ENCODE measurements at regions not wholly inside any gene's neighbourhood (a gene's known extent, or its start where the extent isn't known, plus 50 kb on each side); places are given as distances from the start of the nearest gene placed in this dataset.

GRCh38 chr1:106584107-106584506 is 472.4 kb upstream of the PRMT6 start:
- H3K27ac ChIP-seq (ENCODE audit: low read length in 2 of 2): no peak overlapping the region
- H3K9me3 ChIP-seq (ENCODE audit: control extremely low read depth in 1 of 3, control insufficient read depth in 2 of 3, insufficient read depth in 1 of 3, low read length in 2 of 3): no peaks in the 10 kb centered on the region
- H3K4me1 ChIP-seq (ENCODE audit: control insufficient read depth in 2 of 2, insufficient read depth in 2 of 2, low read length in 2 of 2): no peaks in the 10 kb centered on the region
- WGBS (ENCODE audit: insufficient coverage): no CpG with 5 or more reads among the region's 1 CpG
- Mint-ChIP-seq H3K4me1 (no peaks in the 10 kb centered on the region), H3K4me3 (no peak overlapping the region), H3K9me3 (ENCODE audit: insufficient read depth) (no peaks in the 10 kb centered on the region), H3K27ac (no peak overlapping the region), H3K27me3 (no peaks in the 10 kb centered on the region)
- ChIA-PET CTCF (no interaction called here), POLR2A (no interaction called here)
- H2AFZ ChIP-seq (ENCODE audit: insufficient read depth, low read depth, low read length, poor library complexity, severe bottlenecking): no peak overlapping the region
- DNase-seq: no peak
- no peaks in the 10 kb centered on the region for H3K36me3 ChIP-seq (replicated peaks in 1 of 2; ENCODE audit: control extremely low read depth in 1 of 2, control insufficient read depth in 1 of 2, extremely low read depth in 1 of 2, insufficient read depth in 2 of 2, low read length in 1 of 2)
- H4K20me1 ChIP-seq (ENCODE audit: control insufficient read depth, insufficient read depth, low read length, poor library complexity, severe bottlenecking): no peaks in the 10 kb centered on the region
- H3K4me3 ChIP-seq (ENCODE audit: control extremely low read depth in 1 of 5, extremely low read depth in 1 of 5, insufficient read depth in 1 of 5, low read depth in 2 of 5, low read length in 4 of 5): no peak overlapping the region
- TF ChIP-seq CTCF (IDR thresholded peaks at IDR 0.05) (no peak), EZH2 (IDR thresholded peaks at IDR 0.05; ENCODE audit: borderline replicate concordance, insufficient read depth, low read depth, low read length, poor library complexity, severe bottlenecking) (no peak)
- H3K4me2 ChIP-seq (replicated peaks; ENCODE audit: low read depth, low read length, poor library complexity, severe bottlenecking): no peak overlapping the region
- no peak for ATAC-seq (ENCODE audit: low read depth)
- no peaks in the 10 kb centered on the region for H3K27me3 ChIP-seq (replicated peaks in 1 of 4; ENCODE audit: control extremely low read depth in 1 of 4, control insufficient read depth in 3 of 4, insufficient read depth in 4 of 4, low read length in 3 of 4)
- intact Hi-C loops (cut with micrococcal nuclease): no loop called here
- no peak overlapping the region for H3K9ac ChIP-seq (ENCODE audit: low read length)
- no peaks in the 10 kb centered on the region for H3K79me2 ChIP-seq (ENCODE audit: control insufficient read depth, insufficient read depth, low read length)

DNA sequence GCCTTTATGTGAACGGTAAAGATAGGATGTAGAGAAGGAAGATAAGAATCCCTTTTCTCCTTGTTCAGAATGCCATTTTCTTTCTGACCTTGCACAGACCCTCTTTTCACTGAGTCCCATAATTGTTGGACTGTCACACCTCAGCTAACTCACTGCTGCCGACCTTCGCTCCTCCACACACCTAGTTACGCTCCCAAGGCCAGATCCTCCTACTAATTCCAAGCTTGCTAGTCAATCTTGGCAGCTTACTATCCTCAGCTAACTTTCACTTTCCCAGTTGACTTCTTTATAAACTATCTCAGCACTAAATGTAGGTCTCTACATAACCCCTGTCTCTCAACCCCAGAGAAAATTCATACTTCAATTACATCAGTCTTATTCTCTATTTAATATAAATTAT is 471.8 kb upstream of the PRMT6 start:
- DNase-seq (no peak), ATAC-seq (ENCODE audit: low read depth) (no peak)
- POLR2A ChIA-PET: no interaction called here
- no peak overlapping the region for H3K9ac ChIP-seq (ENCODE audit: low read length)
- H3K4me3 Mint-ChIP-seq: no peak overlapping the region
- no peaks in the 10 kb centered on the region for H3K36me3 ChIP-seq (replicated peaks in 1 of 2; ENCODE audit: control extremely low read depth in 1 of 2, control insufficient read depth in 1 of 2, extremely low read depth in 1 of 2, insufficient read depth in 2 of 2, low read length in 1 of 2)
- no peaks in the 10 kb centered on the region for H3K9me3 ChIP-seq (ENCODE audit: control extremely low read depth in 1 of 3, control insufficient read depth in 2 of 3, insufficient read depth in 1 of 3, low read length in 2 of 3)
- no peak overlapping the region for H3K27ac Mint-ChIP-seq
- H4K20me1 ChIP-seq (ENCODE audit: control insufficient read depth, insufficient read depth, low read length, poor library complexity, severe bottlenecking): no peaks in the 10 kb centered on the region
- 91% methylated on average over 3 of the region's 4 CpGs for WGBS (ENCODE audit: insufficient coverage)
- no peak overlapping the region for H3K4me2 ChIP-seq (replicated peaks; ENCODE audit: low read depth, low read length, poor library complexity, severe bottlenecking)
- no peak overlapping the region for H3K27ac ChIP-seq (ENCODE audit: low read length in 2 of 2)
- CTCF ChIA-PET: no interaction called here
- H3K4me1 Mint-ChIP-seq: no peaks in the 10 kb centered on the region
- H3K9me3 Mint-ChIP-seq (ENCODE audit: insufficient read depth): no peaks in the 10 kb centered on the region
- H3K27me3 ChIP-seq (replicated peaks in 1 of 4; ENCODE audit: control extremely low read depth in 1 of 4, control insufficient read depth in 3 of 4, insufficient read depth in 4 of 4, low read length in 3 of 4): no peaks in the 10 kb centered on the region
- no peaks in the 10 kb centered on the region for H3K79me2 ChIP-seq (ENCODE audit: control insufficient read depth, insufficient read depth, low read length)
- no peak overlapping the region for H3K4me3 ChIP-seq (ENCODE audit: control extremely low read depth in 1 of 5, extremely low read depth in 1 of 5, insufficient read depth in 1 of 5, low read depth in 2 of 5, low read length in 4 of 5)
- H3K27me3 Mint-ChIP-seq: no peaks in the 10 kb centered on the region
- intact Hi-C loops (cut with micrococcal nuclease): no loop called here
- no peak for TF ChIP-seq EZH2 (IDR thresholded peaks at IDR 0.05; ENCODE audit: borderline replicate concordance, insufficient read depth, low read depth, low read length, poor library complexity, severe bottlenecking)
- no peak for TF ChIP-seq CTCF (IDR thresholded peaks at IDR 0.05)
- no peaks in the 10 kb centered on the region for H3K4me1 ChIP-seq (ENCODE audit: control insufficient read depth in 2 of 2, insufficient read depth in 2 of 2, low read length in 2 of 2)
- H2AFZ ChIP-seq (ENCODE audit: insufficient read depth, low read depth, low read length, poor library complexity, severe bottlenecking): no peak overlapping the region
